Endothelial cell of umbilical vein (primary cell): ENCODE measurements at regions not wholly inside any gene's neighbourhood (a gene's known extent, or its start where the extent isn't known, plus 50 kb on each side); places are given as distances from the start of the nearest gene placed in this dataset.

Source experiments
- BruUV-seq: library from RNA; stranded (reverse); fragments of 400-500 nt; replicated peaks from 2 replicates; lab custom pipeline; 2021; lab: Mats Ljungman, UMichigan
- CTCF ChIA-PET: fragments of 300-600, 350-600 bp; sonication (Branson Sonifier 250); formaldehyde crosslinking; loops from one replicate; lab custom pipeline; 2021; ENCODE audit warnings: antibody characterized with exemption, inconsistent platforms; lab: Charles Lee
- POLR2A ChIA-PET: fragments of 300-600, 350-600 bp; sonication (Branson Sonifier 250); formaldehyde crosslinking; loops from one replicate; lab custom pipeline; 2021; ENCODE audit warnings: antibody characterized with exemption, inconsistent platforms; lab: Charles Lee
- DNase-seq: peaks from one replicate; pipeline ENCODE4 v3.0.0-alpha.2; 2011; ENCODE audit warnings: low read depth, low spot score
- FAIRE-seq: peaks from 2 replicates; lab custom pipeline; 2011; peaks lifted over from hg19 to GRCh38; lab: Jason Lieb, UNC
- H2AFZ ChIP-seq: 2 replicates; pipeline ENCODE4 v1.6.0; 2012; ENCODE audit warnings: low read depth, low read length, control low read depth, inconsistent platforms
- H3K27ac ChIP-seq: 2 replicates; pipeline ENCODE4 v1.5.1; 2011; ENCODE audit warnings: low read depth, mild to moderate bottlenecking, control low read depth, low read length, moderate library complexity; ENCODE audit not compliant: insufficient read depth
- H3K27me3 ChIP-seq, 2 experiments: 2 replicates each; pipeline versions ENCODE4 v1.6.0 to v1.6.1; 2011; ENCODE audit warnings: low read length in 2 of 2, mixed read lengths in 1 of 2; ENCODE audit not compliant: control insufficient read depth in 2 of 2, insufficient read depth in 2 of 2
- H3K36me3 ChIP-seq, 2 experiments: 2 replicates in 1 of 2; 3 replicates in 1 of 2; pipeline ENCODE4 v1.5.1; 2011; ENCODE audit warnings: low read length in 2 of 2, mild to moderate bottlenecking in 1 of 2, moderate library complexity in 1 of 2; ENCODE audit not compliant: control insufficient read depth in 2 of 2, insufficient read depth in 2 of 2; ENCODE audit errors: extremely low read depth in 1 of 2
- H3K4me1 ChIP-seq: 3 replicates; pipeline ENCODE4 v1.5.1; 2011; ENCODE audit warnings: mild to moderate bottlenecking, low read length; ENCODE audit not compliant: control insufficient read depth, insufficient read depth; ENCODE audit errors: extremely low read depth
- H3K4me2 ChIP-seq: 2 replicates; pipeline ENCODE4 v1.6.1; 2011; ENCODE audit warnings: low read length, control low read depth, mixed read lengths; ENCODE audit not compliant: insufficient read depth
- H3K4me3 ChIP-seq, 3 experiments: fragments of 200-600 bp in 1 of 3; sonication (generic), shearing (Covaris generic) in 1 of 3; replicated peaks in 1 of 3; 2 replicates each; pipeline ENCODE4 v1.5.1; 2011 to 2016; ENCODE audit warnings: control low read depth in 3 of 3, low read length in 3 of 3, mild to moderate bottlenecking in 2 of 3, inconsistent platforms in 1 of 3, low read depth in 1 of 3, moderate library complexity in 1 of 3; ENCODE audit not compliant: insufficient read depth in 1 of 3
- H3K79me2 ChIP-seq: 2 replicates; pipeline ENCODE4 v1.6.0; 2012; ENCODE audit warnings: low read length, inconsistent platforms; ENCODE audit not compliant: control insufficient read depth, insufficient read depth
- H3K9ac ChIP-seq: replicated peaks from 2 replicates; pipeline ENCODE3; 2011; ENCODE audit warnings: low read length, control low read depth; ENCODE audit not compliant: insufficient read depth; ENCODE audit errors: extremely low read depth
- H3K9me1 ChIP-seq: replicated peaks from 3 replicates; pipeline ENCODE4 v1.6.0; 2011; ENCODE audit warnings: mild to moderate bottlenecking, low read length; ENCODE audit not compliant: control insufficient read depth, insufficient read depth; ENCODE audit errors: extremely low read depth
- H3K9me3 ChIP-seq: replicated peaks from 2 replicates; pipeline ENCODE4 v1.5.1; 2012; ENCODE audit warnings: low read length, inconsistent platforms; ENCODE audit not compliant: control insufficient read depth, insufficient read depth
- H4K20me1 ChIP-seq: replicated peaks from 2 replicates; pipeline ENCODE3; 2011; ENCODE audit warnings: mild to moderate bottlenecking, low read length; ENCODE audit not compliant: control insufficient read depth, insufficient read depth; ENCODE audit errors: extremely low read depth
- CTCF ChIP-seq, 2 donors: IDR thresholded peaks; 1 replicate in 1 of 2; 2 replicates in 1 of 2; pipeline ENCODE4 v1.5.1; 2011; ENCODE audit warnings: low read length in 2 of 2, mild to moderate bottlenecking in 2 of 2, moderate library complexity in 2 of 2, control low read depth in 1 of 2, inconsistent platforms in 1 of 2, low read depth in 1 of 2; ENCODE audit not compliant: insufficient read depth in 1 of 2; ENCODE audit errors: extremely low read depth in 1 of 2
- EZH2 ChIP-seq: IDR thresholded peaks from 2 replicates; pipeline ENCODE4 v1.6.1; 2012; ENCODE audit warnings: borderline replicate concordance, low read depth, mild to moderate bottlenecking, moderate library complexity, low read length, inconsistent platforms; ENCODE audit not compliant: severe bottlenecking
- FOS ChIP-seq: IDR thresholded peaks from 2 replicates; pipeline ENCODE4 v1.6.1; 2011; ENCODE audit warnings: mild to moderate bottlenecking, low read length, moderate library complexity, borderline replicate concordance; ENCODE audit not compliant: insufficient read depth
- GATA2 ChIP-seq: IDR thresholded peaks from 2 replicates; pipeline ENCODE4 v1.7.0; 2011; ENCODE audit warnings: low read depth, mild to moderate bottlenecking, moderate library complexity, mixed read lengths, low read length; ENCODE audit not compliant: insufficient read length, insufficient read depth
- JUN ChIP-seq: IDR thresholded peaks from 2 replicates; pipeline ENCODE4 v1.6.1; 2011; ENCODE audit warnings: borderline replicate concordance, low read depth; ENCODE audit not compliant: insufficient read length, insufficient read depth
- MAX ChIP-seq: IDR thresholded peaks from 2 replicates; pipeline ENCODE4 v1.6.1; 2011; ENCODE audit not compliant: insufficient read depth, insufficient read length
- MYC ChIP-seq: IDR thresholded peaks from one replicate; pipeline ENCODE4 v1.6.1; 2011; ENCODE audit warnings: mild to moderate bottlenecking, low read depth, low read length
- POLR2A ChIP-seq: IDR thresholded peaks from 2 replicates; pipeline ENCODE4 v1.6.1; 2012; ENCODE audit warnings: low read depth, mild to moderate bottlenecking, control low read depth, low read length
- POLR2AphosphoS5 ChIP-seq: IDR thresholded peaks from 2 replicates; pipeline ENCODE4 v1.6.1; 2012; ENCODE audit warnings: low read depth, mild to moderate bottlenecking, control low read depth, low read length, moderate library complexity; ENCODE audit not compliant: insufficient read depth
- dilution Hi-C: fragments of 300-500 bp; cut with MboI; formaldehyde crosslinking; loops from one replicate; pipeline ENCODE4 v1.15.0; 2019; ENCODE audit warnings: low sequenced_read_pairs; ENCODE audit not compliant: extremely low pct_ligation_motif_present
- intact Hi-C: fragments of 100-400 bp; cut with micrococcal nuclease; formaldehyde crosslinking; loops from one replicate; pipeline ENCODE4 v1.10.0; 2022

GRCh38 chr22:49176956-49177355, 650.7 kb downstream of the BRD1 start:
- no peaks in the 10 kb centered on the region for H3K4me1 ChIP-seq
- TF ChIP-seq MYC (no peak), EZH2 (no peak), POLR2A (no peak), FOS (no peak), MAX (no peak), POLR2AphosphoS5 (no peak), JUN (no peak), GATA2 (no peak), CTCF (IDR thresholded peaks at IDR 0.05; ENCODE audit: extremely low read depth in 1 of 2, insufficient read depth in 1 of 2, low read depth in 1 of 2, low read length in 2 of 2) (no peak)
- no peaks in the 10 kb centered on the region for H3K36me3 ChIP-seq
- intact Hi-C loops = no loop called here
- FAIRE-seq (no peak), DNase-seq (no peak)
- H2AFZ ChIP-seq = no peak overlapping the region
- no peak overlapping the region for H3K9ac ChIP-seq
- H3K4me2 ChIP-seq = no peak overlapping the region
- ChIA-PET POLR2A (no interaction called here), CTCF (no interaction called here)
- dilution Hi-C loops = no loop called here
- no peaks in the 10 kb centered on the region for H4K20me1 ChIP-seq
- H3K4me3 ChIP-seq = no peak overlapping the region
- no peaks in the 10 kb centered on the region for H3K79me2 ChIP-seq
- H3K9me3 ChIP-seq = peaks cover 16% of the 10 kb centered on the region
- H3K27ac ChIP-seq = no peak overlapping the region
- H3K9me1 ChIP-seq = no peaks in the 10 kb centered on the region
- no peaks in the 10 kb centered on the region for H3K27me3 ChIP-seq
- no TSS peak for BruUV-seq
